HG02763 (cell line): ENCODE measurements at regions not wholly inside any gene's neighbourhood (a gene's known extent, or its start where the extent isn't known, plus 50 kb on each side); places are given as distances from the start of the nearest gene placed in this dataset.

Source experiments
- ATAC-seq: cut with Tn5 transposase; IDR thresholded peaks from one replicate; pipeline ENCODE4 v1.9.1; 2021; ENCODE audit warnings: mild to moderate bottlenecking, moderate library complexity; ENCODE audit not compliant: unreplicated experiment

DNA sequence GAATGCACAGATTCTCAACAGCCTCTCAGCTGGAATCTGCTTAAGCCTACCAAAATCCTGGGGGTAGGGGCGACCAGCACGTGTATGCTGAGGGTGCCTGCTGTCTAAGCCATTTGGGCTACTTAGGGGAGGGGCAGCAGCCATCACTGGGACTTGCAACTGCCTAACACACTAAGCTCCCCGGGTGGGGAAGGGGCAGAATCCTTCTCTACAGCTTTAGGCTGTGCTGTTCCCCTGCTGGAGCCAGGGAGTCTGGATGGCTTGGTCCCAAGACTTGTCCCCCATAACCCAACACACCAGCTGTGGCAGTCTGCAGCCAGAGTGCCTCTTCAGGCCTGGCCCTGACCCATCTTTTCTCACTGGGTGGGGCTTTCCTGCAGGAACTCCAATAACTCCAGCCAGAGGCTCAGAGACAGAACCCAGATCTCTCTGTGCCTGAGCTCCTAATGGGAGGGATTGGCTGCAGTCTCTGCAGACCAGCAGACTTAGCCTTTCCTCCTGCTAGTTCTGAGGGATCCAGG is 305.4 kb upstream of the RND3 start:
- ATAC-seq = no peak

DNA sequence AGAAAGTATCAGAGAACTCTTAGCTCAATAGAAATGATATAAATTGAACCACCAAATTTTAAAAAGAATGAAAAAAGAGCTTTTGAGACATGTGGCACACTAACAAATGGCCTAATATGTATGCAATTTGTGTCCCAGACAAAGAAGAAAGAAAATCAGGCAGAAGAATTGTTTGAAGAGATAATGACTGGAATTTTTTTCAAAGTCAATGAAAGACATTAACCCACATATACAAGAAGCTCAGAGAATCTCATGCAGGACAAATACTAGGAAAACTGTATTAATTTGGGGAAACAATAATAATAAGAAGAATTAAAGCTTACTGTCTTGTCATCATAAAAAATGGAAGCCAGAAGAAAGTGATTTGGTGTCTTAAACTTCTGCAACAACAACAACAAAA is 304.1 kb upstream of the RND3 start:
- ATAC-seq = no peak

DNA sequence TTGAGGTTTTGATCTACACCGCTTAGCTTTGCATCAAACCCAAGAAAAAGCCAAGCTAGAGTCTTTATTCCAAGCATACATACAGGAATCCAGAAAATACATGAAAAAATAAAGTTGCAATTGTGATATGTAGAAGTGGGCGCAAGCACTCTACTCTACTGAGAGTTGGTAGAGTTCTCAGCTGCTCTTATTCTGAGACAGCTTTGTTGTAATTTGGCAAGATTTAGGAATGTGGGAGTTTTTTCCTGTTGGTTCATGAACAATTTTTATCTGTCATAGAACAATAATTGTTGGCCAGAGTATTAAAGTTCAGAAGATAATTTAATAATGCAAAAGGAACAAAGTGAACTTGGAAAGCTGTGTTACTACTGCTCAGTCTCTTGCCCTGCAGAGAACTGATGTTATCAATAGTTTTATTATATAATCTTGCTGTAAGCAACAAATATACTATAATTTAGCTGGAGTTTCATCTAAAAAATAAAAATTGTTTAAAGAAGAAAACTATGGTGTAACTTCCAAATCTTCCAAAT is 302.0 kb upstream of the RND3 start:
- no peak for ATAC-seq

DNA sequence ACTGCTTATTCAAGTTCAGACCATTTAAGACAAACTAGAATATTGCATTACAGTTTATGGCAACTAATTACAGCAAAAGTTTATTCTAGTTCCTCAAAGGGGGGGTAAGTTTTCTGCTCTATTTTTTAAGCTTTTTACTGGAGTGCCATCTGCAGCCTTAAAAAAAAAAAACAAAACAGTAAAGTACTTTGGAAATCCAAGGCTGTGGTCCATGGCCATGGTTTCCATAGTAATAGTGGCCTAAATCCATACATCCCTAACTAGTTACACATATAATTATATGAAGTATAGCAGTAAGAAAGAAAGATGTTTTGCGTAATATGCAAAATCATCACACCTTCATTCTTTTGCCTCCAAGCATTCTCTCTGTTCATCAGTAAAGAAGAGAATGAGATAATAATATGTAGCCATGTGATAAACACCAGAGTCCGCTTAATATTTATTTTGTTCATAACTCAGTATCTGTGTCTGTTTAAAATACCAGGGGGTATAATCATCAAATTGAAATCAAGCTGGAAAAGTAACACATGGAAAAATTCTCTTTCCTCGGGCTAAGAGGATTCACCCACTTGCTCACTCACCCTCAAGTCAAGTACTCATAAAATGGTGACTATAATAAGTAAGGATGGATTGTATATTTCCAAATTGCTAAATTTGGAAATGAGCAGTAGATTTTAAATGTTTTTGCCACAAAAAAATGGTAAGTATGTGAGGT is 301.1 kb upstream of the RND3 start:
- no peak for ATAC-seq

DNA sequence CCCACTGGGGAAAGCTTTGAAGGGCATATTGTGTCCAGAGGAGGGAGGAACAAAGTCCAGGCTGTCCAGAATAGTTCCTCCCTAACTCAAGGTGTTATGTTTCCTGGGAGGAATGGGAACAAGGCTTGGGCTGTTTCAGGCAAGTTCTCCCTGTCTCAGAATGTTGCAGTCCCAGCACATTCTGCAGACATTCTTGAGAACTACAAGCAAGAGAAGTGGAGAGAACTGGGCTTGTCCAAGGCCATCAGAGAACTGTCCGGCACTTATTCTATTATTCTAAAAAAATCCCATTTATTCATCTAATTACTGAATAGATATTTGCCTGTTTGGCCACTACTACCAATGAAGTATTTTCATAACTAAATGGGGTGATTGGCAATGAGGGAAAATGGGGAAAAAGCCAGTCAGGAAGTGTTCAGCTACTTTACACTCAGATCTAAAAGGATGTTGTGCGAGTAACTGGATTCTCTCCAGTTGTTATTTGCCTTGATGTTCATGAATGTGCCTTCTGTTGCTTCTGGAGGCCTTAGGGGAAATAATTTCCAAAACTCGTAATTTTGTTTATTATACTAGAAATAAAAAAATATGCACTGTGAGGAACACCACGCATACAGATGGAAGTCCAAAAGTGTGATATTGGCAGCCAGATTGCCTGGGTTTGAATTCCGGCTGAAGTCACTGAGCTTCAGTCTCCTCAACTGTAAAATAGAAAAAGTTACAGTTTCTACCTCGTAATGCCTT is 300.1 kb upstream of the RND3 start:
- ATAC-seq = no peak

DNA sequence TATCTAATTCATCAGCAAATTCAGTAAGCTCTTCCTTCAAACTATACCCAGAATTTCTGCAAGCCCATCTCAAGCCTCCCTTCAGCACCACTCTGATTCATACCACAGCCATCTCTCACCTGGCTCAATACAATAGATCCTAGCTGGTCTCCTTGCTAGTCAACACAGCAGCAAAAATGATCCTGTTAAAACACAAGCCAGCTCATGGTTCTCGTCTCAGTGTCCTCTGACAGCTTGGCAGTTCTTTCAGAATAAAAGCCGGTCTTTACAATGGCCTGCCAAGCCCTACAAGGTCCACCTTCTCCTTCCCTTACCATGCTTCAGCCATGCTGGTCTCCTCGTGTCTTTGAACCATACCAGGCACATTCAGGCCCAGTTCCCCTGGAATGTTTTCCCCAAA is 296.9 kb upstream of the RND3 start:
- ATAC-seq = no peak

DNA sequence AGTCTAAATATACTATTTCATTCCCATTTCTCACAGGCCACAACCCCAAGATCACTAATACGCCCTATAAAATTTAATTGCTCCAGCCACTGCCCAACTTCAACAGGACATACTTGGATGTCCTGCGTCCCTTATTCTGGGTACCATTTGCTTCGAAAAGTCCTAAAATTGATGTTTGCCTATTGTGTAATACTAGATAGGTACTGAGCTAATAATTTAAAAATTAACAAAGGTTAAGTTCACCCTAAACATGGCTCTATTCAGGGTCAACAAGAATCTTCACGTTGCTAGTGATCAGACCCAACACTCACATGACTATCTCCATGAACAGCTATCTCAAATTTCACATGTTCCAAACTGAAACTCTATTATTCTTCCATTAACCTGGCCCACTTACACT is 296.4 kb upstream of the RND3 start:
- ATAC-seq = no peak

DNA sequence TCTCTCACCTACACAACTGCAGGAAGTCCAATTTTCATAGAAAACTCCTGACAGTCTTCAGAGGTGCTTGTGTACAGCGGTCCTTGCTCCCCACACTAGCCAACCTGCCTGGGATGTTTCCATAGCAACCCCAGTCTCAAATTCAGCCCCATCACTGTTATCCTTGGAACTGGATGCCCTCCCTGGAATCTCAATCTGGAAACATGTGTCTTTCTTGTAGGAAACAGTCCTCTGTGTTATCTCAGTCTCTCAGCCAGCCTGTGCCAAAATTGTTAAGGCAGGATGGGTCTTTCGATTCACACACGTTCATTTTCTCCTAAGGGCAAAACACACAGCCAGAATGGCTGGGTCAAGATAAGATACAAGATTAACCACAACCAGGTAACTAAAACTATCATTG is 295.5 kb upstream of the RND3 start:
- ATAC-seq = no peak

DNA sequence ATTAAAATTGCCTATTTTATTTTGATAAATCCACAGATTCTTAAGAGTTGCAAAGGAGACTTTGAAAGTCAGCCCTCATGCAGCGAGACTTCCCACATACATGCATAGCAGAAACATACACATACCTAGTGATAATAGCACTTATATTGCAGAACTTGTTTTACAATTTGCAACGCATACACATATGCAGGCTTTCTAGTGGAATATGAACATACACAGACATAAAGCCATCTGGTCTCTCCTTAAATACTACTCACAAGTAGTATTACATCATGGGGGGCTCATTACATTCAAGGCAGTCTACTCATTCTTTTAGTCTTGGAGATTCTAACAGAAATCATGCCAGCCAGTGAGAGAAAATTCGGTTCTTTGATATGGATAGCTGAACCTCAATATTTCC is 295.1 kb upstream of the RND3 start:
- no peak for ATAC-seq

DNA sequence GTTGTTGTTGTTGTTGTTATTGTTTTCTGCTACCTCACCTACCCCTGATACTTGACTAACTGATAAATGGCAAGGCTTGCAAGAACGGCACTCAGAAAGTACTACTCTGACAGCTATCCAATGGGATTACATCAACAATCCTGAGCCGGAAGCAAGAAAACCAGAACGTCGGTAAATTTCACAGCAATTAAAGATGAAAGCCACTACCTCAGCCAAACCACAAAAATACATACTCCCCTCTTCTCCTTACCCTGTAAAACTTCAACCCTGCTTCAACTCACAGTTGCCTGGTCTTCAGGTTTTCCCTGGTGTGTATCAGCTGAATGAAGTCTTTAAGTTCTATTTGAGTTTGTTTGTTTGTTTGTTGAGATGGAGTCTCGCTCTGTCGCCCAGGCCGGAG is 293.7 kb upstream of the RND3 start:
- ATAC-seq = no peak

DNA sequence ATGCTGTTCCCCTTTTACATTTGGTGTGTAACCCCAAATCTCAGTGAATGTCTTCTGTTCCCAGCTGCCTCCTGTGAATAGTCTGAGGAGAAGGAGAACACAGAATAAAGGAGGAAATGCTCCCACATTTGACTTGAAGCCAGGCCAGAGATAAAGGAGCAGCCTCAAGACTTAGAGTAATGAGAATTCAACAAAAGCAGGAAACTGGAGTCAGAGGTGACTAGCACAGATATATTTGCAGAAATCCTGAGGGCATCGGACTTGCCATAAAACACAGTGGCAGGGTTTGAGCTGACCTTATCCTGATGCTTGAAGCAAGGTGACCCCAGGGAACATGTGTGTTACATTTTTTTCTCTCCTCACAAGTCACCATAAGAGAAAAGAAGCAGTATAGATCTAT is 291.4 kb upstream of the RND3 start:
- no peak for ATAC-seq

DNA sequence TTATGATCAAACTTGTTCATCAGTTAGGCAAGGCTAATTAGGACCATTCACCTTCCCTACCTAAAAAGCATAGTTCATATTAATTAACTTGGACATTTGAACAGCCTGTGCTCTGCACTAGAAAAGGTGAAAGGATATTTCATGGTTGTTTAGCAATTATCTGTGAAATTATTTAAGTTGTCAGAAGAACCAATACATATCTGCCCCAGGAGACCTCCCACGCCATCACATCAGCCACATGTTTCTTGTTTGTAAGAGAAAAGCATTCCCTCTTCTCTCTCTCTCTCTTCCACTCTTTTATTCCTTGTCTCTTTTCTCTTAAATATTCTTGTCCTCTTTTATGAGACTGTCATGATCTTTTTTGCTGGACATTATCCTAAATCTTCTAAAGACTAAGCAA is 282.0 kb upstream of the RND3 start:
- ATAC-seq = no peak

DNA sequence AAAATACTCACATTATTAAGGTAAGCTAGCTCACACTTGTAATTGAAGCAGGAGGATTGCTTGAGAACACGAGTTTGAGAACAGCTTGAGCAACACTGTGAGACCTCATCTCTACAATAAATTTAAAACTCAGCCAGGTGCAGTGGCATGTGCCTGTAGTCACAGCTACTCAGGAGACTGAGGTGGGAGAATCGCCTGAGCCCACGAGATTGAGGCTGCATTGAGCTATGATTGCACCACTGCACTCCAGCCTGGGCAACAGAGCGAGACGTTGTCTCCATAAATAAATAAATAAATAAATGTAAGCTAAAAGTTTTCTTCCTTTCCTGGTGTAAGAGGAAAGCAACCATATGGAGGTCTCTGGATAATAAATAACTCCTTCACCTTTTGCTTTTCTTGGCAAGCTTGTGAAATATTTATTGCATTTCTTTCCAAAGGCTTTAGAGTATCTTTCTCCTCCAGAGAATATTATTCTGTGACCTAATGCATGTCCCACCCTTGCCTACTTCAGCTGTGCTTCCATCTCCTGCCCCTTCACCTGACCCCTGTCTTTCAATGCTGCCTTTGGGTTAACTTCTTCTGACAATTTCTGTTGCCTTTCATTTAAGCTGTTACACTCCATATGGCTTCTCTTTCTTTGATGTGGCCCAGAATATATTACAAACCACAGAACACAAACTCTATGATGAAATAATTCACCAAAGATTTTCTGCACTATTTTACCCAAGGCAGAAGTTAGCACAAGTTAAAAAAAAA is 280.7 kb upstream of the RND3 start:
- ATAC-seq = no peak

DNA sequence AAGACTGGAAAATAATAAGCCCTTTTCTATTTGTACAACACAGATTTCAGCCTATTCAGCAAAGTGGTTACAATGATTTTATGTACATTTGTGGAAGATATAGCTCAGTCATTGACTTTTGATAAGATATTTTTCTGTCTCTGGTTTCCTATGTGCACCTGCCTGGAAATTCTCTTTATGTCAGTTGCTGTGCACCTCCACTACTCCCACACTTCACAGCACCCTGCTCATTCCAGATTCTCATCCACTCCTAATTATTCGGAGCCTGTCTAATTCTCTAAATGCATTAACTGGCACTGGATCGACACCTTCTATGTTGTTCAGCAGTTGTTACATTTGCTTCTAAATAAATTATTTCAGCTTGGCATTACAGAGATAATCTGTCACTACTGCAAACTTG is 275.1 kb upstream of the RND3 start:
- no peak for ATAC-seq

DNA sequence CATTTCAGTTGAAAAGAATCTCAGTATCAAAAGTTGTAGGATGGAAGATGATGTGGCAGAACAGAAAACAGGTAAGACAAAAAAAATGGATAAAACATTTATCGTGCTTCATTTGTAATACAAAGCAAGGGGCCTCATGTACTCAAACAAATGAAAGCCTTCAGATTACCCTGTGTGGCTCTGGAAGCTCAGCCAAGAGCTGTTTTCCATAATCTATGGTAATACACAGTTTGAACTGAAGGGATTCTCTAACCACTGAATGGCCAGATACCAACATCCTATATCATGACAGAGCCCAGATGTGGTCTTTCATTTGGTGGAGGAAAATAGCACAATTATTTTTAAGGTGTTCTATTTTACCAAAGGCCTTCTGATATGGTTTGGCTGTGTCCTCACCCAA is 272.1 kb upstream of the RND3 start:
- ATAC-seq = no peak

DNA sequence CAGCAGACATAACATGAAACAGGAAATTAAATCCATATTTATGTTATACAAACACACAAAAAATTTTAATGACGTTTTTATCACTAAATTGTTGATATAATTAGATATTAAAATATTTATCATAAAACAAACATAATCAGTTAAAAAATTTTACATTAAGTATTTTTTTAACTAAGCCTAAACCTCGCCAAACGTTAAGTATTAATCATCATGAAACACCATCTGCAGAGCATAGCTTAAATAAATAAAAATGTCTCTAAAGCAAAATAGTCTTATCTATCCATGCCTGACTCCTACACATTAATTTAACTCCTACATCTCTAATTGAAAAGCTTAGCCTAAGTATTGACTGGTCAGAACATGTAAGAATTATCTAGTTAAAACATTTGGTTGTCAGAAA is 271.6 kb upstream of the RND3 start:
- ATAC-seq = no peak

DNA sequence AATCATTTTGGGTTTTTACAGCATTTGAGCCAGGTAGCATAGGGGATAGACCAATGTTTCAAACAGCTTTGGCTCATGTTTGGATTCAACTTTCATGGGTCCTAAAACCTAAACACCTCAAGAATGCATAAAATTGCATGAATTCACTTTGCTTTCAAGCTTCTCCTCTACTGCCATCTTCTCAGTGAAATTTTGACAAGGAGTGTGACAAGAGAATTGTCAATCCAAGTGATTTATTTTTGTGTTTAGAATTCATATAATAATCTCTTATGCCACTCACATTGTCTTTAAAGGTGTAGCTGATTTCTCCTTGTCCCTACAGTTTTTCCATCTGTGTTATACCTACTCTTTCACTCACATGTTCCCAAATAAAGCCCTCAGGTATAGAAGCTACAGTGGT is 264.8 kb upstream of the RND3 start:
- no peak for ATAC-seq

DNA sequence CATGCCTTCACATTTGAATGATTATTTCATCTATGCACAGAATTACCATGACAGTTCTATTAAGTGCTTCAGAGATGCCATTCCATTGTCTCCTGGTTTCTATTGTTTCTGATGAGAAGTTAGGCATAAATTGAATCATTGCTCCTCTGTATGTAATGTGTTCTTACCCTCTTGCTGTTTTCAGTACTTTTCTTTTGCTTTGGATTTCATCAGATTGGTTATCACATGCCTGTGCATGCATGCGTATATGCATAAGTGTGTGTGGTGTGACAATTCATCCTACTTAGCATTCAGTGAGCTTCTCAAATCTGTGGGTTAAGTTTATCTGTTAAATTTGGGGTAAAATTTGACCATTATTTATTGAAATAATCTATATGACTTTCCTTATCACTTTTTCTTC is 263.3 kb upstream of the RND3 start:
- no peak for ATAC-seq

DNA sequence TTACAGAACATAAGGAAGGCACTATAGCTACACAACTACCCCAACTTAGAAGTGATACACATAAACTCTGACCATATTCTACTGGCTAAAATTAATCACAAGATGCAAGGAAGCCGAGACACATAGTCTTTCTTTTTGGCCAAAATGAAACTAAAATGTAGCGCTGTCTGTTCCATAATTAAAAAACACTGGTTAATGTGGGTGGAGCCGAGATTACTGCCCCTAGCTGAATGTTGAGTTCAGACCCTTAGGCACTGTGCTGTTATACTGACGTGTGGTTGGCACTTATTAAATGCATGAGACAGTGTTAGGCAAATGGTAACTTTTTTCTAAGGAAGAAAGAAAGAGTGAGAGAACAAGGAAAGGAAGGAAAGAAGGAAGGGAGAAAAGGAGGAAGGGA is 254.6 kb upstream of the RND3 start:
- ATAC-seq = no peak

DNA sequence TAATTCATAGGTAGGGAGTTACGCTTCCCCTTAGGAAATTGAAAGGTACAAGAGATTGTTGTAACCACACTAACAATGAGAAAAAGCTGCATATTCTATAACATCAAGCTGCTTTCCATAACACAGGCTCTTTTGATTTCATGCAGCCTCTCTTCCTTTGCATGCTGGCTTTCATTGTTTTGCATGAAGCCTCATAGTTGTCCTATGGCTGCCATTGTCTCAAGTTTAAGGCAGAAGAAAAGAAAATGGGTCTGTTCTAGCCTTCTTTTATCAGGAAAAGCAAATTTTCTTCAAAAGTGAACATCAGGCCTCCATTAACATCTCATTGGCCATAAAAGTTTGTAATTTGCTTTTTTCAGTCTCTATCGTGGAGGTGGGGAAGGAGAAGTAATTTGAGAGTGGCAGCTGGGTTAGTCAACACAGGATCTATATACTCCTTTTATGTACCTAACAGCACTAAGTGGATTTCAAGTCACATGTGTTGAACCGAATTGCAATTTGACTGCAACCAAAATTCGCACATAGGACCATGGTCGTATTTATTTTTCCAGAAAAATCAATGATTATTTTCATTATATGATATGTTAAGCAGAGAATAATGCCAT is 248.5 kb upstream of the RND3 start:
- no peak for ATAC-seq

DNA sequence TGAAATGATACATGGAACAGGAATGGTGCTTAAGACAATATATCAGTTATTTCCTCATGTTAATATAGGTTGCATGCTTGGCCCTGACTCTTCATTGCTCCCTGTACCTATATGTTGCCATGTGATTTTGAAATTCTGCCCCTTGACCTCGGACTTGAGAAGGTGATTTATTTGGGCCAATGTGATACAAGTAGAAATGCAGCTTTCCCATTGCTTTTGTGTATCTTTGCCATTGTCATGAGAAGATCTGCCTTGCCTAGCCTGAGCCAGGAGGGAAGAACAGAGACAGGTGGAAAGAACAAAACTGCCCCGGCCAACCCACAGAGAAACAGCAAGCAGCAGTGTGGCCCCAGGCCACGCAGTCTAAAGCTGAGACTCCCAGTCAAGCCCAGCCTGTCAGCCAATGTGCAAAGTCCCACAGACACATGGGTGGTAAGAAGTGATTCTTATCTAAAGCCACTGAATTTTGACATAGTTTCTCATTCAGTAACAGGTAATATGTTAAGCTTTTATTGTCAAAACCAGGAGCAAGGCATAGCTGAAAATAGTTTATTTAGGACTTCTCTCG is 245.7 kb upstream of the RND3 start:
- no peak for ATAC-seq
